T-helper 1 cell treated with Interleukin-12 subunit alpha and Interleukin-12 subunit beta and Interleukin-4 antibody, amounts not matched to agents 30 ng/mL and 1 ng/mL, for 36 hours (primary cell): ENCODE measurements at regions not wholly inside any gene's neighbourhood (a gene's known extent, or its start where the extent isn't known, plus 50 kb on each side); places are given as distances from the start of the nearest gene placed in this dataset.
"Not testable (repeated sequence)": the region's sequence is repeated elsewhere in the genome, so short reads cannot be mapped to it uniquely, and the experiment has no call there.

ENCODE experiments used
- intact Hi-C: fragments of 100-400 bp; cut with micrococcal nuclease; formaldehyde crosslinking; loops from one replicate; pipeline ENCODE4 v1.15.1; 2024

GRCh38 chr10:6885284-6885683 is 305.2 kb upstream of the PRKCQ start:
- intact Hi-C loops, result no loop called here

- intact Hi-C loops, result no loop called here
These were observed 301.9 kb upstream of the PRKCQ start for GRCh38 chr10:6881987-6882386.

GRCh38 chr10:6877722-6878392 is 297.8 kb upstream of the PRKCQ start:
- intact Hi-C loops, result no loop called here

- intact Hi-C loops, result no loop called here
These were observed 297.3 kb upstream of the PRKCQ start for GRCh38 chr10:6877336-6877721.

- intact Hi-C loops, result no loop called here
These were observed 295.3 kb upstream of the PRKCQ start for GRCh38 chr10:6875269-6875865.

- intact Hi-C loops, result no loop called here
These were observed 291.1 kb upstream of the PRKCQ start for GRCh38 chr10:6871128-6871527.

GRCh38 chr10:6868036-6868725 is 288.1 kb upstream of the PRKCQ start:
- intact Hi-C loops, result no loop called here

GRCh38 chr10:6866757-6867156 is 286.7 kb upstream of the PRKCQ start:
- intact Hi-C loops, result no loop called here

GRCh38 chr10:6864142-6864541 is 284.1 kb upstream of the PRKCQ start:
- intact Hi-C loops, result no loop called here

GRCh38 chr10:6863381-6863780 is 283.3 kb upstream of the PRKCQ start:
- intact Hi-C loops, result no loop called here

GRCh38 chr10:6850452-6850851 is 270.4 kb upstream of the PRKCQ start:
- intact Hi-C loops, result no loop called here

- intact Hi-C loops, result no loop called here
These were observed 267.5 kb upstream of the PRKCQ start for GRCh38 chr10:6847561-6847960.

- intact Hi-C loops, result no loop called here
These were observed 264.0 kb upstream of the PRKCQ start for GRCh38 chr10:6843894-6844650.

- intact Hi-C loops, result no loop called here
These were observed 263.4 kb upstream of the PRKCQ start for GRCh38 chr10:6843481-6843881.

GRCh38 chr10:6842722-6843121 is 262.6 kb upstream of the PRKCQ start:
- intact Hi-C loops, result no loop called here

- intact Hi-C loops, result no loop called here
These were observed 261.7 kb upstream of the PRKCQ start for GRCh38 chr10:6841761-6842160.

GRCh38 chr10:6840766-6841165 is 260.7 kb upstream of the PRKCQ start:
- intact Hi-C loops, result no loop called here

- intact Hi-C loops, result no loop called here
These were observed 260.2 kb upstream of the PRKCQ start for GRCh38 chr10:6840201-6840691.

GRCh38 chr10:6838118-6838517 is 258.0 kb upstream of the PRKCQ start:
- intact Hi-C loops, result loop anchor here (1.0 to 2.0 kb wide), 2 partner anchors 581 to 849 kb away; no protein-coding TSS in a partner anchor

- intact Hi-C loops, result no loop called here
These were observed 253.5 kb upstream of the PRKCQ start for GRCh38 chr10:6833458-6834011.

GRCh38 chr10:6830981-6831380 is 250.9 kb upstream of the PRKCQ start:
- intact Hi-C loops, result not testable (repeated sequence)
